HG03457 (cell line): ENCODE measurements at regions not wholly inside any gene's neighbourhood (a gene's known extent, or its start where the extent isn't known, plus 50 kb on each side); places are given as distances from the start of the nearest gene placed in this dataset.
"Not testable (repeated sequence)": the region's sequence is repeated elsewhere in the genome, so short reads cannot be mapped to it uniquely, and the experiment has no call there.

Source experiments
- ATAC-seq: cut with Tn5 transposase; IDR thresholded peaks from one replicate; pipeline ENCODE4 v1.9.1; 2021; ENCODE audit warnings: moderate number of reproducible peaks; ENCODE audit not compliant: unreplicated experiment

GRCh38 chr9:6160579-6160978, 55.0 kb upstream of the IL33 start:
- ATAC-seq, result no peak

- ATAC-seq, result no peak
Observed at GRCh38 chr9:6153425-6153824, 62.2 kb upstream of the IL33 start.

GRCh38 chr9:6152788-6153187, 62.8 kb upstream of the IL33 start:
- ATAC-seq, result no peak

GRCh38 chr9:6150483-6150882, 65.1 kb upstream of the IL33 start:
- ATAC-seq, result no peak

GRCh38 chr9:6149315-6149714, 66.3 kb upstream of the IL33 start:
- no peak for ATAC-seq

GRCh38 chr9:6147846-6148245, 67.8 kb upstream of the IL33 start:
- ATAC-seq, result no peak

GRCh38 chr9:6144947-6145346, 70.7 kb upstream of the IL33 start:
- ATAC-seq, result no peak

GRCh38 chr9:6142799-6143454, 72.7 kb upstream of the IL33 start:
- ATAC-seq, result no peak

- ATAC-seq, result not testable (repeated sequence)
Observed at GRCh38 chr9:6135780-6136179, 79.8 kb upstream of the IL33 start.

- no peak for ATAC-seq
Observed at GRCh38 chr9:6134661-6135180, 80.9 kb upstream of the IL33 start.

- peak; percentile 88 for ATAC-seq
Observed at GRCh38 chr9:6133346-6134063, 82.1 kb upstream of the IL33 start.

GRCh38 chr9:6132650-6133049, 83.0 kb upstream of the IL33 start:
- no peak for ATAC-seq

- ATAC-seq, result no peak
Observed at GRCh38 chr9:6128030-6128429, 87.6 kb upstream of the IL33 start.

- no peak for ATAC-seq
Observed at GRCh38 chr9:6126377-6126776, 89.2 kb upstream of the IL33 start.

- ATAC-seq, result no peak
Observed at GRCh38 chr9:6123416-6123815, 92.2 kb upstream of the IL33 start.

- ATAC-seq, result no peak
Observed at GRCh38 chr9:6121707-6122106, 93.9 kb upstream of the IL33 start.

GRCh38 chr9:6114424-6114823, 99.0 kb upstream of the RANBP6 start:
- no peak for ATAC-seq

- ATAC-seq, result no peak
Observed at GRCh38 chr9:6113819-6114218, 98.4 kb upstream of the RANBP6 start.

GRCh38 chr9:6113312-6113711, 97.9 kb upstream of the RANBP6 start:
- no peak for ATAC-seq

GRCh38 chr9:6109986-6110385, 94.6 kb upstream of the RANBP6 start:
- ATAC-seq, result no peak

GRCh38 chr9:6109571-6109970, 94.1 kb upstream of the RANBP6 start:
- no peak for ATAC-seq

GRCh38 chr9:6106711-6107339, 91.4 kb upstream of the RANBP6 start:
- ATAC-seq, result no peak
